Panc1 (cell line): ENCODE measurements at regions not wholly inside any gene's neighbourhood (a gene's known extent, or its start where the extent isn't known, plus 50 kb on each side); places are given as distances from the start of the nearest gene placed in this dataset.

ENCODE experiments used
- ATAC-seq: fragments of 200-7000 bp; cut with Tn5 transposase; 2 replicates; pipeline ENCODE4 v1.9.1; 2020; ENCODE audit warnings: mild to moderate bottlenecking, moderate library complexity
- BruUV-seq: library from RNA; stranded (reverse); fragments of 400-500 nt; replicated peaks from 2 replicates; lab custom pipeline; 2021; lab: Mats Ljungman, UMichigan
- CTCF ChIA-PET: fragments of 300-600 bp; sonication (Branson Sonifier 250); formaldehyde crosslinking; loops from one replicate; lab custom pipeline; 2022; ENCODE audit warnings: antibody characterized with exemption; lab: Charles Lee
- POLR2A ChIA-PET: fragments of 300-600 bp; sonication (Branson Sonifier 250); formaldehyde crosslinking; loops from one replicate; lab custom pipeline; 2022; ENCODE audit warnings: antibody characterized with exemption; lab: Charles Lee
- DNase-seq: peaks from one replicate; pipeline ENCODE4 v3.0.0-alpha.2; 2010; ENCODE audit warnings: low read depth, low spot score
- H3K27ac ChIP-seq: 2 replicates; pipeline ENCODE4 v1.5.1; 2011; ENCODE audit warnings: mild to moderate bottlenecking, low read length, inconsistent platforms
- H3K27me3 ChIP-seq: fragments of 200-500 bp; sonication (Bioruptor generic); 2 replicates; pipeline ENCODE4 v1.6.0; 2014; ENCODE audit warnings: low read length, inconsistent platforms; ENCODE audit not compliant: control insufficient read depth, insufficient read depth
- H3K36me3 ChIP-seq: fragments of 200-500 bp; sonication (Bioruptor generic); 2 replicates; pipeline ENCODE4 v1.5.1; 2014; ENCODE audit warnings: inconsistent platforms, mild to moderate bottlenecking, low read length, moderate library complexity; ENCODE audit not compliant: control insufficient read depth, insufficient read depth
- H3K4me1 ChIP-seq: 2 replicates; pipeline ENCODE4 v1.5.1; 2011; ENCODE audit warnings: inconsistent platforms, mild to moderate bottlenecking, low read length, moderate library complexity; ENCODE audit not compliant: control insufficient read depth, insufficient read depth
- H3K4me3 ChIP-seq, 2 experiments: 2 replicates each; pipeline ENCODE4 v1.5.1; 2011 to 2012; ENCODE audit warnings: low read depth in 2 of 2, low read length in 2 of 2, mild to moderate bottlenecking in 2 of 2, inconsistent platforms in 1 of 2, moderate library complexity in 1 of 2
- H3K9me3 ChIP-seq: fragments of 200-500 bp; sonication (Bioruptor generic); 2 replicates; pipeline ENCODE4 v1.5.1; 2014; ENCODE audit warnings: low read depth, mild to moderate bottlenecking, inconsistent platforms, low read length, moderate library complexity; ENCODE audit not compliant: control insufficient read depth, insufficient read depth
- CTCF ChIP-seq: fragments of 450-650 bp; IDR thresholded peaks from 2 replicates; pipeline ENCODE4 v1.5.1; 2017; ENCODE audit warnings: mild to moderate bottlenecking
- POLR2AphosphoS5 ChIP-seq: IDR thresholded peaks from 2 replicates; pipeline ENCODE4 v1.6.1; 2012; ENCODE audit warnings: mild to moderate bottlenecking, low read depth, low read length, moderate library complexity
- REST ChIP-seq, 2 experiments: IDR thresholded peaks; 2 replicates each; pipeline ENCODE4 v1.6.1; 2011 to 2012; ENCODE audit warnings: low read depth in 2 of 2, control low read depth in 1 of 2, low read length in 1 of 2, mild to moderate bottlenecking in 1 of 2, moderate library complexity in 1 of 2; ENCODE audit not compliant: insufficient read depth in 1 of 2
- SIN3A ChIP-seq: IDR thresholded peaks from 2 replicates; pipeline ENCODE4 v1.6.1; 2012; ENCODE audit warnings: low read depth, mild to moderate bottlenecking, low read length, moderate library complexity, borderline replicate concordance; ENCODE audit not compliant: insufficient read depth
- TCF7L2 ChIP-seq: IDR thresholded peaks from 2 replicates; pipeline ENCODE4 v1.6.1; 2011; ENCODE audit warnings: mild to moderate bottlenecking, low read depth, low read length, inconsistent platforms
- in situ Hi-C: cut with HindIII; loops from 2 replicates; pipeline ENCODE4 v1.10.0; 2016; ENCODE audit warnings: low sequenced_read_pairs, low pct_unique_long_range_greater_than_20kb
- intact Hi-C: fragments of 100-400 bp; cut with micrococcal nuclease; formaldehyde crosslinking; loops from one replicate; pipeline ENCODE4 v1.10.0; 2022; ENCODE audit not compliant: unreplicated experiment

GRCh38 chr12:126727218-126728075, 1539.5 kb upstream of the TMEM132C start:
- no TSS peak for BruUV-seq
- CTCF ChIA-PET, result no interaction called here
- TF ChIP-seq SIN3A (no peak), REST (IDR thresholded peaks at IDR 0.05; ENCODE audit: insufficient read depth in 1 of 2, low read depth in 2 of 2, low read length in 1 of 2) (no peak)
- DNase-seq (no peak), ATAC-seq (no peak)
- Histone ChIP-seq H3K27ac (no peak overlapping the region), H3K27me3 (no peaks in the 10 kb centered on the region), H3K9me3 (no peaks in the 10 kb centered on the region), H3K4me1 (no peaks in the 10 kb centered on the region), H3K36me3 (no peaks in the 10 kb centered on the region), H3K4me3 (no peak overlapping the region)
- in situ Hi-C loops (no loop called here), intact Hi-C loops (no loop called here)
- POLR2A ChIA-PET, result no interaction called here

- ChIA-PET POLR2A (no interaction called here), CTCF (no interaction called here)
- BruUV-seq, result no TSS peak
- H3K27me3 ChIP-seq, result no peaks in the 10 kb centered on the region
- DNase-seq (no peak), ATAC-seq (no peak)
- no peak overlapping the region for H3K4me3 ChIP-seq
- intact Hi-C loops, result no loop called here
- no peaks in the 10 kb centered on the region for H3K36me3 ChIP-seq
- in situ Hi-C loops, result no loop called here
- no peaks in the 10 kb centered on the region for H3K9me3 ChIP-seq
- H3K27ac ChIP-seq, result no peak overlapping the region
- no peaks in the 10 kb centered on the region for H3K4me1 ChIP-seq
- TF ChIP-seq TCF7L2, result no peak
- no peak for TF ChIP-seq SIN3A
- TF ChIP-seq CTCF, result no peak
- TF ChIP-seq POLR2AphosphoS5, result no peak
- TF ChIP-seq REST (IDR thresholded peaks at IDR 0.05; ENCODE audit: insufficient read depth in 1 of 2, low read depth in 2 of 2, low read length in 1 of 2), result no peak
Observed at GRCh38 chr12:126734296-126734695, 1532.7 kb upstream of the TMEM132C start.
